CD14-positive monocyte (primary cell): ENCODE measurements at regions not wholly inside any gene's neighbourhood (a gene's known extent, or its start where the extent isn't known, plus 50 kb on each side); places are given as distances from the start of the nearest gene placed in this dataset.

Experiments used
- DNase-seq, 3 donors: peaks; one replicate each; pipeline ENCODE4 v3.0.0-alpha.2; 2011 to 2022
- H2AFZ ChIP-seq: 2 replicates; pipeline ENCODE4 v1.6.0; 2012; ENCODE audit warnings: mild to moderate bottlenecking, low read depth, low read length, inconsistent platforms; ENCODE audit not compliant: insufficient read depth, poor library complexity, severe bottlenecking
- H3K27ac ChIP-seq, 2 donors: 1 replicate in 1 of 2; 2 replicates in 1 of 2; pipeline ENCODE4 v1.5.1; 2012 to 2013; ENCODE audit warnings: low read length in 2 of 2, control low read depth in 1 of 2, inconsistent platforms in 1 of 2, low read depth in 1 of 2, mild to moderate bottlenecking in 1 of 2
- H3K27me3 ChIP-seq, 2 donors: one replicate each; pipeline versions ENCODE4 v1.6.0 to v1.6.1; 2011 to 2013; ENCODE audit warnings: low read length in 2 of 2; ENCODE audit not compliant: control insufficient read depth in 2 of 2, insufficient read depth in 2 of 2
- H3K36me3 ChIP-seq, 2 donors: replicated peaks in 1 of 2; 1 replicate in 1 of 2; 2 replicates in 1 of 2; pipeline versions ENCODE4 v1.5.1 to v1.6.1; 2012 to 2013; ENCODE audit warnings: low read length in 2 of 2, control low read depth in 1 of 2, inconsistent platforms in 1 of 2, mild to moderate bottlenecking in 1 of 2; ENCODE audit not compliant: insufficient read depth in 2 of 2, control insufficient read depth in 1 of 2
- H3K4me1 ChIP-seq, 2 donors: 1 replicate in 1 of 2; 2 replicates in 1 of 2; pipeline versions ENCODE4 v1.5.1 to v1.6.1; 2012 to 2013; ENCODE audit warnings: low read length in 2 of 2, control low read depth in 1 of 2, inconsistent platforms in 1 of 2, mild to moderate bottlenecking in 1 of 2, moderate library complexity in 1 of 2; ENCODE audit not compliant: insufficient read depth in 2 of 2, control insufficient read depth in 1 of 2
- H3K4me2 ChIP-seq: replicated peaks from 2 replicates; pipeline ENCODE3; 2012; ENCODE audit warnings: low read length, moderate library complexity, mild to moderate bottlenecking; ENCODE audit not compliant: poor library complexity, severe bottlenecking; ENCODE audit errors: extremely low read depth
- H3K4me3 ChIP-seq, 3 experiments: fragments of 200-600 bp in 1 of 3; sonication (generic) in 1 of 3; replicated peaks in 1 of 3; 1 replicate in 2 of 3; 2 replicates in 1 of 3; pipeline ENCODE4 v1.5.1; 2011 to 2013; ENCODE audit warnings: low read length in 3 of 3, mild to moderate bottlenecking in 3 of 3, control low read depth in 2 of 3, low read depth in 2 of 3, inconsistent platforms in 1 of 3, moderate library complexity in 1 of 3
- H3K79me2 ChIP-seq: 2 replicates; pipeline ENCODE4 v1.6.0; 2012; ENCODE audit warnings: mild to moderate bottlenecking, control low read depth, inconsistent platforms, low read length, moderate library complexity; ENCODE audit not compliant: insufficient read depth
- H3K9ac ChIP-seq: 2 replicates; pipeline ENCODE4 v1.6.0; 2017; ENCODE audit warnings: low read length, mild to moderate bottlenecking; ENCODE audit not compliant: insufficient read depth, poor library complexity, severe bottlenecking
- H3K9me3 ChIP-seq, 2 donors: replicated peaks in 1 of 2; 1 replicate in 1 of 2; 2 replicates in 1 of 2; pipeline versions ENCODE4 v1.5.1 to v1.6.1; 2012 to 2013; ENCODE audit warnings: low read length in 2 of 2, control low read depth in 1 of 2; ENCODE audit not compliant: control insufficient read depth in 1 of 2, insufficient read depth in 1 of 2
- H4K20me1 ChIP-seq: 2 replicates; pipeline ENCODE4 v1.6.0; 2012; ENCODE audit warnings: mild to moderate bottlenecking, low read length, control low read depth, moderate library complexity; ENCODE audit not compliant: insufficient read depth
- H3K27ac Mint-ChIP-seq, 7 donors: one replicate each; pipeline ENCODE4 v1.8.0; 2020; ENCODE audit warnings: mild to moderate bottlenecking in 7 of 7, mixed read lengths in 7 of 7, moderate library complexity in 6 of 7, inconsistent platforms in 2 of 7
- H3K27me3 Mint-ChIP-seq, 3 donors: one replicate each; pipeline ENCODE4 v1.8.0; 2021 to 2022; ENCODE audit warnings: low read depth in 3 of 3, mild to moderate bottlenecking in 3 of 3, mixed read lengths in 3 of 3, moderate library complexity in 3 of 3, inconsistent platforms in 1 of 3
- H3K36me3 Mint-ChIP-seq, 2 donors: one replicate each; pipeline ENCODE4 v1.8.0; 2020; ENCODE audit warnings: mixed read lengths in 2 of 2, inconsistent platforms in 1 of 2, mild to moderate bottlenecking in 1 of 2
- H3K4me1 Mint-ChIP-seq: one replicate; pipeline ENCODE4 v1.8.0; 2020; ENCODE audit warnings: mild to moderate bottlenecking, mixed read lengths
- H3K4me3 Mint-ChIP-seq, 2 donors: one replicate each; pipeline ENCODE4 v1.8.0; 2020; ENCODE audit warnings: mild to moderate bottlenecking in 2 of 2, mixed read lengths in 2 of 2, moderate library complexity in 1 of 2
- H3K9me3 Mint-ChIP-seq, 7 donors: one replicate each; pipeline ENCODE4 v1.8.0; 2020 to 2022; ENCODE audit warnings: mixed read lengths in 7 of 7, mild to moderate bottlenecking in 6 of 7, moderate library complexity in 6 of 7, inconsistent platforms in 2 of 7
- CTCF ChIP-seq: fragments of 200-600 bp; IDR thresholded peaks from one replicate; pipeline ENCODE4 v1.8.0; 2022; ENCODE audit warnings: antibody characterized with exemption, mild to moderate bottlenecking
- WGBS: methylation state at CpG from one replicate; pipeline ENCODE4 v1.1.5; 2013; ENCODE audit warnings: missing lambda C conversion rate; ENCODE audit not compliant: insufficient coverage; 5-methylcytosine and 5-hydroxymethylcytosine counted together
- intact Hi-C, 2 donors: fragments of 100-400 bp; cut with micrococcal nuclease; formaldehyde crosslinking; loops; one replicate each; pipeline versions ENCODE4 v1.15.0 to v1.15.1; 2023

GRCh38 chr13:50685491-50685890 is 158.0 kb downstream of the DLEU7 start:
- Mint-ChIP-seq H3K36me3 (peaks cover 0 to 1% of the 10 kb centered on the region in 2 donors), H3K9me3 (no peaks in the 10 kb centered on the region), H3K27me3 (peaks cover 4 to 5% (median 5%) of the 10 kb centered on the region in 3 donors), H3K4me3 (no peak overlapping the region), H3K4me1 (peaks cover 16% of the 10 kb centered on the region), H3K27ac (no peak overlapping the region)
- Histone ChIP-seq H4K20me1 (no peaks in the 10 kb centered on the region), H2AFZ (no peak overlapping the region), H3K27me3 (peaks cover 0 to 2% of the 10 kb centered on the region in 2 donors), H3K27ac (no peak overlapping the region), H3K36me3 (no peaks in the 10 kb centered on the region), H3K4me1 (peaks cover 8 to 13% of the 10 kb centered on the region in 2 donors), H3K9me3 (no peaks in the 10 kb centered on the region), H3K9ac (no peak overlapping the region), H3K4me3 (no peak overlapping the region), H3K4me2 (no peak overlapping the region), H3K79me2 (no peaks in the 10 kb centered on the region)
- DNase-seq = no peak
- no peak for TF ChIP-seq CTCF
- intact Hi-C loops = no loop called here
- 100% methylated on average over 1 of the region's 3 CpGs for WGBS

- no peaks in the 10 kb centered on the region for H3K36me3 ChIP-seq
- peaks cover 4 to 5% (median 5%) of the 10 kb centered on the region in 3 donors for H3K27me3 Mint-ChIP-seq
- no peak overlapping the region for H3K4me2 ChIP-seq
- no peak for TF ChIP-seq CTCF
- peaks cover 0 to 1% of the 10 kb centered on the region in 2 donors for H3K36me3 Mint-ChIP-seq
- H3K9ac ChIP-seq = no peak overlapping the region
- no peaks in the 10 kb centered on the region for H3K9me3 ChIP-seq
- H4K20me1 ChIP-seq = no peaks in the 10 kb centered on the region
- no peak overlapping the region for H3K4me3 ChIP-seq
- H3K79me2 ChIP-seq = no peaks in the 10 kb centered on the region
- no peak overlapping the region for H2AFZ ChIP-seq
- H3K27me3 ChIP-seq = peaks cover 0 to 2% of the 10 kb centered on the region in 2 donors
- no peak overlapping the region for H3K27ac ChIP-seq
- no peak overlapping the region for H3K4me3 Mint-ChIP-seq
- intact Hi-C loops = no loop called here
- peaks cover 16% of the 10 kb centered on the region for H3K4me1 Mint-ChIP-seq
- DNase-seq = no peak
- no peak overlapping the region for H3K27ac Mint-ChIP-seq
- H3K9me3 Mint-ChIP-seq = no peaks in the 10 kb centered on the region
- WGBS = 100% methylated on average over 1 of the region's 5 CpGs
- H3K4me1 ChIP-seq = peaks cover 8 to 13% of the 10 kb centered on the region in 2 donors
Observed at GRCh38 chr13:50685956-50686355, 157.5 kb downstream of the DLEU7 start.
